Activated CD8-positive, alpha-beta T cell treated with anti-CD3 and anti-CD28 coated beads for 36 hours (primary cell): ENCODE measurements at regions not wholly inside any gene's neighbourhood (a gene's known extent, or its start where the extent isn't known, plus 50 kb on each side); places are given as distances from the start of the nearest gene placed in this dataset.

ENCODE experiments used
- ATAC-seq: fragments of 200-7000 bp; cut with Tn5 transposase; one replicate; pipeline ENCODE4 v1.10.0; 2021; ENCODE audit warnings: mild to moderate bottlenecking, moderate library complexity
- CTCF ChIA-PET: fragments of 350-600 bp; sonication (Branson Sonifier 250); formaldehyde crosslinking; loops from one replicate; lab custom pipeline; 2021; ENCODE audit warnings: antibody characterized with exemption; lab: Charles Lee
- POLR2A ChIA-PET: fragments of 350-600 bp; sonication (Branson Sonifier 250); formaldehyde crosslinking; loops from one replicate; lab custom pipeline; 2021; ENCODE audit warnings: antibody characterized with exemption; lab: Charles Lee
- DNase-seq: peaks from one replicate; pipeline ENCODE4 v3.0.0-alpha.2; 2020
- H3K27ac Mint-ChIP-seq: one replicate; pipeline ENCODE4 v1.8.0; 2021; ENCODE audit warnings: mild to moderate bottlenecking, mixed read lengths
- H3K27me3 Mint-ChIP-seq: one replicate; pipeline ENCODE4 v1.8.0; 2021; ENCODE audit warnings: mixed read lengths
- H3K36me3 Mint-ChIP-seq: one replicate; pipeline ENCODE4 v1.8.0; 2021; ENCODE audit warnings: low read depth, mixed read lengths
- H3K4me1 Mint-ChIP-seq: one replicate; pipeline ENCODE4 v1.8.0; 2021; ENCODE audit warnings: low read depth, mixed read lengths
- H3K4me3 Mint-ChIP-seq: one replicate; pipeline ENCODE4 v1.8.0; 2021; ENCODE audit warnings: mild to moderate bottlenecking, moderate library complexity, mixed read lengths
- H3K9me3 Mint-ChIP-seq: one replicate; pipeline ENCODE4 v1.8.0; 2021; ENCODE audit warnings: mixed read lengths
- intact Hi-C: fragments of 100-400 bp; cut with micrococcal nuclease; formaldehyde crosslinking; loops from one replicate; pipeline ENCODE4 v1.10.0; 2022
- TF ChIP-seq, protein P1 (sequence below): fragments of 200-600 bp; IDR thresholded peaks from one replicate; pipeline ENCODE4 v1.8.0; 2022; ENCODE audit warnings: antibody characterized with exemption, mild to moderate bottlenecking

DNA sequence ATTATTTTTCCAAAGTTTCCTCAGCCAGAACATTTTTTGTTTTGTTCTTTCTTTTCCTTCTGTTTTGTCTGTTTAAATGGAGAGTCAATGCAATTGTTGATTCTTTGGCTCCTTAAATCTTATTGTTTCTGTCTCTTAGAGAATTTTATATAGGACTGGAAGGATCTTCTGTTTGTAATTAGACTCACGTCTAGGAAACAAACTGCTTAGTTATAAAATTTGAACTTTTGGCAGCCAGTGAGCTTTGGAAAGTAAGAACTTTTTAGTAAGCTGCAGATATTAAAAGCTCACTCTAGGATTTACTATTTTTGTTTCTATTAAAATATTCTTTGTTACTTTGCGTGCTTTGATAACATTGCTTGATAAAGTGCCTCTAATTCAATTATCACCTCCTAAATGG lies 109.8 kb upstream of the HNRNPU start:
- TF ChIP-seq, protein P1, sequence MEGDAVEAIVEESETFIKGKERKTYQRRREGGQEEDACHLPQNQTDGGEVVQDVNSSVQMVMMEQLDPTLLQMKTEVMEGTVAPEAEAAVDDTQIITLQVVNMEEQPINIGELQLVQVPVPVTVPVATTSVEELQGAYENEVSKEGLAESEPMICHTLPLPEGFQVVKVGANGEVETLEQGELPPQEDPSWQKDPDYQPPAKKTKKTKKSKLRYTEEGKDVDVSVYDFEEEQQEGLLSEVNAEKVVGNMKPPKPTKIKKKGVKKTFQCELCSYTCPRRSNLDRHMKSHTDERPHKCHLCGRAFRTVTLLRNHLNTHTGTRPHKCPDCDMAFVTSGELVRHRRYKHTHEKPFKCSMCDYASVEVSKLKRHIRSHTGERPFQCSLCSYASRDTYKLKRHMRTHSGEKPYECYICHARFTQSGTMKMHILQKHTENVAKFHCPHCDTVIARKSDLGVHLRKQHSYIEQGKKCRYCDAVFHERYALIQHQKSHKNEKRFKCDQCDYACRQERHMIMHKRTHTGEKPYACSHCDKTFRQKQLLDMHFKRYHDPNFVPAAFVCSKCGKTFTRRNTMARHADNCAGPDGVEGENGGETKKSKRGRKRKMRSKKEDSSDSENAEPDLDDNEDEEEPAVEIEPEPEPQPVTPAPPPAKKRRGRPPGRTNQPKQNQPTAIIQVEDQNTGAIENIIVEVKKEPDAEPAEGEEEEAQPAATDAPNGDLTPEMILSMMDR, result no peak
- no peak overlapping the region for H3K4me3 Mint-ChIP-seq
- no peak overlapping the region for H3K27ac Mint-ChIP-seq
- ChIA-PET CTCF (interaction anchor here (0.7 to 5.7 kb wide), 3 partner anchors 69 to 173 kb away, joined by 3 to 32 read pairs (median 5); no protein-coding TSS in a partner anchor), POLR2A (no interaction called here)
- intact Hi-C loops, result loop anchor here (5.0 to 10.0 kb wide), 2 partner anchors 139 to 322 kb away; partner anchors contain the start of genes COX20 and DESI2
- peaks cover 11% of the 10 kb centered on the region for H3K4me1 Mint-ChIP-seq
- no peaks in the 10 kb centered on the region for H3K36me3 Mint-ChIP-seq
- H3K27me3 Mint-ChIP-seq, result no peaks in the 10 kb centered on the region
- no peak for DNase-seq
- no peak for ATAC-seq
- no peaks in the 10 kb centered on the region for H3K9me3 Mint-ChIP-seq

DNA sequence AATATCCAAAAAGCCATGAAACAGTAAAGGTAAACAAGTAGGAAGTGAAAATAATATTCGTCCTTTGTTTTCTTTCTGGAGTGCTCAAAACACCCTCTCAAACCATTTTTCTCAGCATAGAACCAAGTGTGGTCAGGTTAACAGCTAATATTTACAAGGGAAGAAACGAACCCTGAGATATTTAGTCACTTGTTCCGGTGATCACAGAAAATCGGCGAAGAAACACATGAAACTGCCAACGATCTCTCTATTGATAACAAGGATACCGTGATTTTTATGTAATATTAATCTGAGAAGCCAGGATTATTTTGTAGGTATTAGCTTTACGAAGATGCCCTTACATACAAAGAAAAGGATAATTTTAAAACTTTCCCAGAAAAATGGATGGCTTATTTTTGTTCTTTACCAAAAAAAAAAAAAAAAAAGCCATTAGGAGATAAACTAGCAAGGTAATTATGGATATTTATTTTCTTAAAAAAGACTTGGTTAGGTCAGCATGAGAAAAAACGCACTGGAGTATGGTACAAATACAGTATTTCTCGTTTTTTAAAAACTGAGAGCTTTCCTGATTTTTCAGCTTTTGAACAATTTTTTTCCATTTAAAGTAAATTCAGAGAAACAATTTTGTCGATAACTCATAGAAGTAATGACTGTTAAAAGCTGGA lies 107.3 kb upstream of the HNRNPU start:
- POLR2A ChIA-PET, result interaction anchor here (0.9 to 5.5 kb wide), 5 partner anchors 10 to 147 kb away, joined by 3 to 60 read pairs (median 7); partner anchors contain the start of genes COX20 and HNRNPU
- TF ChIP-seq, protein P1, result no peak
- H3K4me1 Mint-ChIP-seq, result peaks cover 11% of the 10 kb centered on the region
- H3K9me3 Mint-ChIP-seq, result no peaks in the 10 kb centered on the region
- ATAC-seq, result no peak
- H3K27ac Mint-ChIP-seq, result peak overlapping the region; percentile 97
- peak overlapping the region; percentile 88 for H3K4me3 Mint-ChIP-seq
- CTCF ChIA-PET, result interaction anchor here (1.0 to 5.7 kb wide), 7 partner anchors 11 to 171 kb away, joined by 3 to 32 read pairs (median 4); partner anchors contain the start of gene HNRNPU
- H3K36me3 Mint-ChIP-seq, result no peaks in the 10 kb centered on the region
- H3K27me3 Mint-ChIP-seq, result no peaks in the 10 kb centered on the region
- intact Hi-C loops, result loop anchor here (5.0 to 10.0 kb wide), 2 partner anchors 137 to 319 kb away; partner anchors contain the start of genes COX20 and DESI2
- peak; percentile 12 for DNase-seq

GRCh38 chr1:244970744-244971551 lies 106.6 kb upstream of the HNRNPU start:
- Mint-ChIP-seq H3K27ac (peak overlapping the region; percentile 97), H3K4me1 (peaks cover 11% of the 10 kb centered on the region), H3K9me3 (no peaks in the 10 kb centered on the region), H3K27me3 (no peaks in the 10 kb centered on the region), H3K36me3 (no peaks in the 10 kb centered on the region), H3K4me3 (peak overlapping the region; percentile 88)
- DNase-seq (peak; percentile 94), ATAC-seq (peak; percentile 87)
- TF ChIP-seq, protein P1, result peak; percentile 55
- CTCF ChIA-PET, result interaction anchor here (1.1 to 5.7 kb wide), 6 partner anchors 12 to 170 kb away, joined by 3 to 32 read pairs (median 4); partner anchors contain the start of gene HNRNPU
- POLR2A ChIA-PET, result interaction anchor here (1.0 to 5.5 kb wide), 4 partner anchors 9 to 136 kb away, joined by 5 to 60 read pairs (median 10); partner anchors contain the start of genes COX20 and HNRNPU
- intact Hi-C loops, result loop anchor here (5.0 to 10.0 kb wide), 2 partner anchors 136 to 319 kb away; partner anchors contain the start of genes COX20 and DESI2

DNA sequence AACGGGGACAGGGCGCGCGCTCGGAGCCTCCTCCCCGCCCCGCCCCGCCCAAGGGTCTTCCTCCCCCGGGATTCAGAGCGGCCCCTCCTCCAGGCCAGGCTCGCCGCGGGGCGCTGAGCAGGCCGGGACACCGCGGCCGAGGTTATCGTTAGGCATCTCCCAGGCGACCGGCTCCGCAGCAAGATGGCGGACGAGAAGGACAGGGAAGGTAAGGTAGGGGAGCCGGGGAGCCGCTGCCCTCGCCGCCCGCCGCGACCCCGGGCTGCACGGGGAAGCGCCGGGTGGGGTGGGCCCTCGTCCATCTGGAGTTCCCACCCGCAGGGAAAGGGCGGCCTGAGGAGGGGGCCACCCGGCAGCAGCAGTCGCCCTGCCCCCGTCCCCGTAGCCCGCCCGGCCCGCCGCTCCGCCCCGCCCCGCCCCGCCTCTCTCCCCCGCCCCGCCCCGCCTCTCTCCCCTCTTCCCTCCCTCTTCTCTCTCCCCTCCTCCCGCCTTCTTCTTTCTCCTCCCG lies 105.9 kb upstream of the HNRNPU start:
- Mint-ChIP-seq H3K27me3 (no peaks in the 10 kb centered on the region), H3K9me3 (no peaks in the 10 kb centered on the region), H3K4me1 (peaks cover 11% of the 10 kb centered on the region), H3K27ac (peak overlapping the region; percentile 97), H3K36me3 (no peaks in the 10 kb centered on the region), H3K4me3 (peak overlapping the region; percentile 88)
- POLR2A ChIA-PET, result interaction anchor here (0.8 to 5.5 kb wide), 5 partner anchors 73 to 318 kb away, joined by 3 to 60 read pairs (median 7); partner anchors contain the start of genes COX20 and HNRNPU
- CTCF ChIA-PET, result interaction anchor here (1.4 to 5.7 kb wide), 3 partner anchors 73 to 135 kb away, joined by 3 to 32 read pairs (median 12); partner anchors contain the start of gene HNRNPU
- DNase-seq, result peak; percentile 76
- peak; percentile 65 for ATAC-seq
- TF ChIP-seq, protein P1, result no peak
- intact Hi-C loops, result loop anchor here (5.0 to 10.0 kb wide), 2 partner anchors 135 to 318 kb away; partner anchors contain the start of genes COX20 and DESI2
